ENCODE measurements at regions not wholly inside any gene's neighbourhood (a gene's known extent, or its start where the extent isn't known, plus 50 kb on each side); places are given as distances from the start of the nearest gene placed in this dataset.
"Not testable (repeated sequence)": the region's sequence is repeated elsewhere in the genome, so short reads cannot be mapped to it uniquely, and the experiment has no call there.

GRCh38 chr15:20207198-20207597 lies 334.4 kb downstream of the GOLGA6L6 start:
- H3K9me3 Mint-ChIP-seq, H3K4me1 Mint-ChIP-seq, H3K27me3 Mint-ChIP-seq, H3K27ac Mint-ChIP-seq, H3K36me3 Mint-ChIP-seq, H3K4me3 Mint-ChIP-seq: not testable (repeated sequence)

DNA sequence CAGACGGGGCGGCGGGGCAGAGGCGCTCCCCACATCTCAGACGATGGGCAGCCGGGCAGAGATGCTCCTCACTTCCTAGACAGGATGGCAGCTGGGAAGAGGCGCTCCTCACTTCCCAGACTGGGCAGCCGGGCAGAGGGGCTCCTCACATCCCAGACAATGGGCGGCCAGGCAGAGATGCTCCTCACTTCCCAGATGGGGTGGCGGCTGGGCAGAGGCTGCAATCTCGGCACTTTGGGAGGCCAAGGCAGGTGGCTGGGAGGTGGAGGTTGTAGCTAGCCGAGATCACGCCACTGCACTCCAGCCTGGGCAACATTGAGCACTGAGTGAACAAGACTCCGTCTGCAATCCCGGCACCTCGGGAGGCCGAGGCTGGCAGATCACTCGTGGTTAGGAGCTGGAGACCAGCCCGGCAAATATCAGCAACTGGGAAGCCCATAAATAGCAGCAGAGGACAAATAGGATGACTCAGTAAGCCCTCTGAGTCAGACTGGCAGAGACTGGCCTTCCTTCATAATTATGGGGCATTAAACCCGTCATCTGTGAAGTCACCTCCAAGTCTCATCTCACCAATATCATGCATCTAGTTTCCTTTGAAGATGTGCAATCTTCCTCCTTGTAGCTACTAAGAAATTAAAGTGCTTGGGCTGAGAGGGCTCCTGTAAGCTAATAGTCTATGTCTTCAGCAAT lies 337.3 kb downstream of the GOLGA6L6 start:
- not testable (repeated sequence) for H3K4me1 Mint-ChIP-seq, H3K27me3 Mint-ChIP-seq, H3K27ac Mint-ChIP-seq, H3K9me3 Mint-ChIP-seq, H3K36me3 Mint-ChIP-seq, H3K4me3 Mint-ChIP-seq

- not testable (repeated sequence) for H3K4me1 Mint-ChIP-seq, H3K9me3 Mint-ChIP-seq, H3K27ac Mint-ChIP-seq, H3K36me3 Mint-ChIP-seq, H3K4me3 Mint-ChIP-seq, H3K27me3 Mint-ChIP-seq
Measured at GRCh38 chr15:20203649-20204150, 337.9 kb downstream of the GOLGA6L6 start.

DNA sequence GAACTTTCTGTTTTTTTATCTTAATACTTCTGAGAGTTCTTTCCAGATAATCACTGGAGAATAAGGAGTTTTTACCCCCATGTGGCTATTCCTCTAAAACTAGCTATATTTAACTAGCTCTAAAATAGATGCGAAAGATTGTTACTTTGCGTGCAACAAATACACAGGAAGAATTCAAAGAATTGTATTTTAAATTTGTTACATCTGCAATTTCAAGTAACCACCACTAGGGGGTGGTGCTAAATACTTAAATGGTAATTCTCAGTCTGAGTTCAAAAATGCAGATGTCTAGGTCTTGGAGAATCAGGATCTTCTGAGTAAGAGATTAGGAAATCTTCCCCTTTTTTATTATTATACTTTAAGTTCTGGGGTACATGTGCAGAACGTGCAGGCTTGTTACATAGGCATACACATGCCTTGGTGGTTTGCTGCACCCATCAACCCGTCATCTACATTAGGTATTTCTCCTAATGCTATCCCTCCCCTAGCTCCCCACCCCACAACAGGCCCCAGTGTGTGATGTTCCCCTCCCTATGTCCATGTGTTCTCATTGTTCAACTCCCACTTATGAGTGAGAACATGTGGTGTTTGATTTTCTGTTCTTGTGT lies 346.9 kb downstream of the GOLGA6L6 start:
- H3K4me1 Mint-ChIP-seq, H3K9me3 Mint-ChIP-seq, H3K4me3 Mint-ChIP-seq, H3K27ac Mint-ChIP-seq, H3K36me3 Mint-ChIP-seq, H3K27me3 Mint-ChIP-seq: not testable (repeated sequence)

- H3K9me3 Mint-ChIP-seq, H3K36me3 Mint-ChIP-seq, H3K4me1 Mint-ChIP-seq, H3K4me3 Mint-ChIP-seq, H3K27me3 Mint-ChIP-seq, H3K27ac Mint-ChIP-seq: not testable (repeated sequence)
Measured at GRCh38 chr15:20192982-20193929, 348.3 kb downstream of the GOLGA6L6 start.

GRCh38 chr15:20191508-20192125 lies 350.0 kb downstream of the GOLGA6L6 start:
- H3K4me3 Mint-ChIP-seq, H3K27ac Mint-ChIP-seq, H3K36me3 Mint-ChIP-seq, H3K27me3 Mint-ChIP-seq, H3K4me1 Mint-ChIP-seq, H3K9me3 Mint-ChIP-seq: not testable (repeated sequence)

GRCh38 chr15:20188611-20189010 lies 353.0 kb downstream of the GOLGA6L6 start:
- not testable (repeated sequence) for H3K27ac Mint-ChIP-seq, H3K36me3 Mint-ChIP-seq, H3K4me1 Mint-ChIP-seq, H3K27me3 Mint-ChIP-seq, H3K9me3 Mint-ChIP-seq, H3K4me3 Mint-ChIP-seq

GRCh38 chr15:20187370-20188355 lies 353.9 kb downstream of the GOLGA6L6 start:
- H3K27ac Mint-ChIP-seq, H3K9me3 Mint-ChIP-seq, H3K4me1 Mint-ChIP-seq, H3K36me3 Mint-ChIP-seq, H3K27me3 Mint-ChIP-seq, H3K4me3 Mint-ChIP-seq: not testable (repeated sequence)

GRCh38 chr15:20184879-20185278 lies 356.7 kb downstream of the GOLGA6L6 start:
- not testable (repeated sequence) for H3K36me3 Mint-ChIP-seq, H3K27ac Mint-ChIP-seq, H3K9me3 Mint-ChIP-seq, H3K4me3 Mint-ChIP-seq, H3K27me3 Mint-ChIP-seq, H3K4me1 Mint-ChIP-seq

DNA sequence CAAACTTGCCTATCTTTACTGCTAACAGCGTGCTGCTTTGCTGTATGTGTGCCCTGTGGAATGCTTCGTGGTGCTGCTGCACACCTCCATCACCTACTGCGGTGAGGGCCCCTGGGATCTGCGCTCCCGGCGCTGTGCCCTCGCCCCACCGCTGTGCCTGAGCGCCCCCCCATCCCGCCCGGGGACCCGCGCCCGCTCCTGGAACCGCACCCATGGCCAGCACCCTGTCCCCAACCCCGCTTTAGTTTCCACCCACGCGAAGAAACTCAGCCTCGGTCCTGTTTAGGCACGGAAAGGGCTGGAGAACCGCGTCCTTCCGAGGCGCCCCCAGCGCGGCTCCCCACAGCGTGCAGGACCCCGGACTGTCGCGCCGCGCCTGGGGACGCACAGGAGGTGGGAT lies 373.4 kb downstream of the GOLGA6L6 start:
- not testable (repeated sequence) for H3K9me3 Mint-ChIP-seq, H3K4me1 Mint-ChIP-seq, H3K4me3 Mint-ChIP-seq, H3K36me3 Mint-ChIP-seq, H3K27me3 Mint-ChIP-seq, H3K27ac Mint-ChIP-seq

- not testable (repeated sequence) for H3K4me3 Mint-ChIP-seq, H3K4me1 Mint-ChIP-seq, H3K9me3 Mint-ChIP-seq, H3K27ac Mint-ChIP-seq, H3K36me3 Mint-ChIP-seq, H3K27me3 Mint-ChIP-seq
Measured at GRCh38 chr15:20153528-20153927, 388.1 kb downstream of the GOLGA6L6 start.

GRCh38 chr15:20148679-20149078 lies 392.9 kb downstream of the GOLGA6L6 start:
- H3K4me1 Mint-ChIP-seq, H3K27me3 Mint-ChIP-seq, H3K36me3 Mint-ChIP-seq, H3K4me3 Mint-ChIP-seq, H3K27ac Mint-ChIP-seq, H3K9me3 Mint-ChIP-seq: not testable (repeated sequence)

- not testable (repeated sequence) for H3K27me3 Mint-ChIP-seq, H3K27ac Mint-ChIP-seq, H3K9me3 Mint-ChIP-seq, H3K36me3 Mint-ChIP-seq, H3K4me3 Mint-ChIP-seq, H3K4me1 Mint-ChIP-seq
Measured at GRCh38 chr15:20148008-20148407, 393.6 kb downstream of the GOLGA6L6 start.

GRCh38 chr15:20144333-20145036 lies 397.1 kb downstream of the GOLGA6L6 start:
- H3K27me3 Mint-ChIP-seq: not testable (repeated sequence)

More at GRCh38 chr15:20144333-20145036, 397.1 kb downstream of the GOLGA6L6 start:
- not testable (repeated sequence) for H3K4me1 Mint-ChIP-seq, H3K4me3 Mint-ChIP-seq, H3K36me3 Mint-ChIP-seq, H3K9me3 Mint-ChIP-seq, H3K27ac Mint-ChIP-seq
